Suprapubic skin (tissue), 4 donors: ENCODE measurements at regions not wholly inside any gene's neighbourhood (a gene's known extent, or its start where the extent isn't known, plus 50 kb on each side); places are given as distances from the start of the nearest gene placed in this dataset.

Source experiments
- DNase-seq, 2 donors: peaks; one replicate each; pipeline ENCODE4 v3.0.0-alpha.2; 2019; ENCODE audit warnings: low spot score in 2 of 2
- H3K27ac ChIP-seq: fragments of 200-600 bp; sonication (generic); one replicate; pipeline ENCODE4 v1.5.1; 2019
- H3K27me3 ChIP-seq: fragments of 200-600 bp; sonication (generic); one replicate; pipeline ENCODE4 v1.5.1; 2019
- H3K36me3 ChIP-seq: fragments of 200-600 bp; sonication (generic); one replicate; pipeline ENCODE4 v1.5.1; 2019
- H3K4me1 ChIP-seq: fragments of 200-600 bp; sonication (generic); one replicate; pipeline ENCODE4 v1.5.1; 2019
- H3K4me3 ChIP-seq: fragments of 200-600 bp; sonication (generic); one replicate; pipeline ENCODE4 v1.5.1; 2019; ENCODE audit warnings: mild to moderate bottlenecking
- H3K9me3 ChIP-seq: fragments of 200-600 bp; sonication (generic); one replicate; pipeline ENCODE4 v1.5.1; 2019
- CTCF ChIP-seq, 2 donors: fragments of 200-600 bp in 1 of 2; fragments of 450-650 bp in 1 of 2; sonication (generic) in 1 of 2; IDR thresholded peaks; one replicate each; pipeline ENCODE4 v1.5.1; 2016 to 2019; ENCODE audit warnings: antibody characterized with exemption in 2 of 2, mild to moderate bottlenecking in 1 of 2, moderate library complexity in 1 of 2
- EP300 ChIP-seq: sonication (generic); formaldehyde crosslinking; IDR thresholded peaks from one replicate; pipeline ENCODE4 v1.6.1; 2017; ENCODE audit warnings: antibody characterized with exemption
- POLR2A ChIP-seq, 2 donors: fragments of 450-650 bp; IDR thresholded peaks; one replicate each; pipeline ENCODE4 v1.6.1; 2017; ENCODE audit warnings: antibody characterized with exemption in 2 of 2, mild to moderate bottlenecking in 2 of 2, moderate library complexity in 2 of 2
- POLR2AphosphoS5 ChIP-seq, 3 donors: sonication (generic); formaldehyde crosslinking; IDR thresholded peaks; one replicate each; pipeline ENCODE4 v1.6.1; 2017; ENCODE audit warnings: antibody characterized with exemption in 3 of 3
- WGBS: methylation state at CpG from one replicate; pipeline ENCODE4 v1.1.5; 2018; 5-methylcytosine and 5-hydroxymethylcytosine counted together

GRCh38 chr3:30471796-30472489, 134.5 kb upstream of the TGFBR2 start:
- TF ChIP-seq CTCF (IDR thresholded peaks at IDR 0.05) (no peak), POLR2A (IDR thresholded peaks at IDR 0.05) (no peak)
- H3K4me1 ChIP-seq, result peaks cover 8% of the 10 kb centered on the region
- no peak overlapping the region for H3K27ac ChIP-seq
- H3K9me3 ChIP-seq, result no peaks in the 10 kb centered on the region
- H3K27me3 ChIP-seq, result no peaks in the 10 kb centered on the region
- no peak overlapping the region for H3K4me3 ChIP-seq
- H3K36me3 ChIP-seq, result no peaks in the 10 kb centered on the region
- no peak for DNase-seq

- peak; percentile 77 to 79 for DNase-seq
- H3K36me3 ChIP-seq, result no peaks in the 10 kb centered on the region
- TF ChIP-seq CTCF (IDR thresholded peaks at IDR 0.05), result no peak
- peak; percentile 52 to 96 (median 84) for TF ChIP-seq POLR2AphosphoS5 (IDR thresholded peaks at IDR 0.05)
- 57% methylated on average over 3 of the region's 3 CpGs for WGBS
- no peak overlapping the region for H3K4me3 ChIP-seq
- H3K27me3 ChIP-seq, result no peaks in the 10 kb centered on the region
- H3K9me3 ChIP-seq, result no peaks in the 10 kb centered on the region
- peak overlapping the region; percentile 71 for H3K27ac ChIP-seq
- H3K4me1 ChIP-seq, result peaks cover 8% of the 10 kb centered on the region
Observed at GRCh38 chr3:30473374-30474051, 132.9 kb upstream of the TGFBR2 start.

GRCh38 chr3:30474371-30474770, 132.0 kb upstream of the TGFBR2 start:
- Histone ChIP-seq H3K4me1 (peaks cover 8% of the 10 kb centered on the region), H3K27ac (peak overlapping the region; percentile 71), H3K27me3 (no peaks in the 10 kb centered on the region), H3K4me3 (no peak overlapping the region), H3K9me3 (no peaks in the 10 kb centered on the region), H3K36me3 (no peaks in the 10 kb centered on the region)
- TF ChIP-seq POLR2AphosphoS5 (IDR thresholded peaks at IDR 0.05), result no peak
- no peak for TF ChIP-seq CTCF (IDR thresholded peaks at IDR 0.05)
- TF ChIP-seq POLR2A (IDR thresholded peaks at IDR 0.05), result no peak
- no peak for TF ChIP-seq EP300
- WGBS, result 80% methylated on average over 1 of the region's 1 CpG
- no peak for DNase-seq

GRCh38 chr3:30475038-30475808, 131.2 kb upstream of the TGFBR2 start:
- Histone ChIP-seq H3K36me3 (no peaks in the 10 kb centered on the region), H3K27ac (no peak overlapping the region), H3K4me1 (peaks cover 11% of the 10 kb centered on the region), H3K4me3 (no peak overlapping the region), H3K9me3 (no peaks in the 10 kb centered on the region), H3K27me3 (no peaks in the 10 kb centered on the region)
- TF ChIP-seq POLR2AphosphoS5 (IDR thresholded peaks at IDR 0.05), result no peak
- TF ChIP-seq CTCF (IDR thresholded peaks at IDR 0.05), result no peak
- TF ChIP-seq POLR2A (IDR thresholded peaks at IDR 0.05), result no peak
- no peak for TF ChIP-seq EP300
- WGBS, result 95% methylated on average over 5 of the region's 5 CpGs
- DNase-seq, result no peak

GRCh38 chr3:30475809-30476178, 130.6 kb upstream of the TGFBR2 start:
- WGBS, result 92% methylated on average over 2 of the region's 2 CpGs

More at GRCh38 chr3:30475809-30476178, 130.6 kb upstream of the TGFBR2 start:
- Histone ChIP-seq H3K4me1 (peaks cover 14% of the 10 kb centered on the region), H3K9me3 (no peaks in the 10 kb centered on the region), H3K27me3 (no peaks in the 10 kb centered on the region), H3K4me3 (no peak overlapping the region), H3K36me3 (no peaks in the 10 kb centered on the region), H3K27ac (no peak overlapping the region)
- no peak for DNase-seq
- no peak for TF ChIP-seq POLR2A (IDR thresholded peaks at IDR 0.05)
- no peak for TF ChIP-seq EP300
- no peak for TF ChIP-seq CTCF (IDR thresholded peaks at IDR 0.05)
